ENCODE measurements at regions not wholly inside any gene's neighbourhood (a gene's known extent, or its start where the extent isn't known, plus 50 kb on each side); places are given as distances from the start of the nearest gene placed in this dataset.

- no peaks in the 10 kb centered on the region for H3K4me1 ChIP-seq
- DNase-seq: no peak
- no peak for TF ChIP-seq POLR2A (IDR thresholded peaks at IDR 0.05)
- TF ChIP-seq, protein P1, sequence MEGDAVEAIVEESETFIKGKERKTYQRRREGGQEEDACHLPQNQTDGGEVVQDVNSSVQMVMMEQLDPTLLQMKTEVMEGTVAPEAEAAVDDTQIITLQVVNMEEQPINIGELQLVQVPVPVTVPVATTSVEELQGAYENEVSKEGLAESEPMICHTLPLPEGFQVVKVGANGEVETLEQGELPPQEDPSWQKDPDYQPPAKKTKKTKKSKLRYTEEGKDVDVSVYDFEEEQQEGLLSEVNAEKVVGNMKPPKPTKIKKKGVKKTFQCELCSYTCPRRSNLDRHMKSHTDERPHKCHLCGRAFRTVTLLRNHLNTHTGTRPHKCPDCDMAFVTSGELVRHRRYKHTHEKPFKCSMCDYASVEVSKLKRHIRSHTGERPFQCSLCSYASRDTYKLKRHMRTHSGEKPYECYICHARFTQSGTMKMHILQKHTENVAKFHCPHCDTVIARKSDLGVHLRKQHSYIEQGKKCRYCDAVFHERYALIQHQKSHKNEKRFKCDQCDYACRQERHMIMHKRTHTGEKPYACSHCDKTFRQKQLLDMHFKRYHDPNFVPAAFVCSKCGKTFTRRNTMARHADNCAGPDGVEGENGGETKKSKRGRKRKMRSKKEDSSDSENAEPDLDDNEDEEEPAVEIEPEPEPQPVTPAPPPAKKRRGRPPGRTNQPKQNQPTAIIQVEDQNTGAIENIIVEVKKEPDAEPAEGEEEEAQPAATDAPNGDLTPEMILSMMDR (IDR thresholded peaks at IDR 0.05): no peak
- intact Hi-C loops (cut with DNase I): no loop called here
- no peaks in the 10 kb centered on the region for H3K36me3 ChIP-seq
- no peak for ATAC-seq
- no peaks in the 10 kb centered on the region for H3K27me3 ChIP-seq
- 79% methylated on average over 4 of the region's 4 CpGs for WGBS (ENCODE audit: insufficient coverage, low coverage, low lambda C conversion rate, missing lambda C conversion rate)
- H3K9me3 ChIP-seq: no peaks in the 10 kb centered on the region
- no peak overlapping the region for H3K27ac ChIP-seq
- H3K4me3 ChIP-seq: no peak overlapping the region
Observed at GRCh38 chr2:180062178-180062577, 55.1 kb upstream of the CWC22 start.

DNA sequence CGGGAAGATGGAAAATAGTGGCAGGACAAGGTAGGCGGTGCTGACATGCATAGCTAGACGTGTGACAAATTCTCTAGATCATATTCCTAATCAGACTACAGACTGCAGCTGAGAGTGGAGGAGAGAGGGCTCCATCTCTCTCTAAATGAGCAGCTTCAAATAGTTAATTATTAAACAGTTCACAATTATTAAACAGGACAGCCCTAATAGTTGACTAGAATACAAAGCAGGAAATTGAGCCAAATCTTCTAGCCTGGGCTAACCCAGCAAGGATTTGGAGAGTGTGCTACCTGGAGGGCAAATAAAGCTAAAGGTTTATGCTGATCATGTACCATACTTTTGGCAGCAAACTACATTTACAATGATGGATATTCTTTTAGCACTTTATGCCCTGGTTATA, 54.4 kb upstream of the CWC22 start:
- H3K27ac ChIP-seq: no peak overlapping the region
- H3K27me3 ChIP-seq: no peaks in the 10 kb centered on the region
- no peak for ATAC-seq
- no peaks in the 10 kb centered on the region for H3K4me1 ChIP-seq
- WGBS (ENCODE audit: insufficient coverage, low coverage, low lambda C conversion rate, missing lambda C conversion rate): 88% methylated on average over 2 of the region's 3 CpGs
- intact Hi-C loops (cut with DNase I): no loop called here
- TF ChIP-seq, protein P1 (IDR thresholded peaks at IDR 0.05): no peak
- TF ChIP-seq POLR2A (IDR thresholded peaks at IDR 0.05): no peak
- H3K9me3 ChIP-seq: no peaks in the 10 kb centered on the region
- H3K36me3 ChIP-seq: no peaks in the 10 kb centered on the region
- no peak for DNase-seq
- no peak overlapping the region for H3K4me3 ChIP-seq

- TF ChIP-seq POLR2A (IDR thresholded peaks at IDR 0.05): no peak
- TF ChIP-seq, protein P1 (IDR thresholded peaks at IDR 0.05): no peak
- no peak for ATAC-seq
- no peaks in the 10 kb centered on the region for H3K4me1 ChIP-seq
- no peaks in the 10 kb centered on the region for H3K36me3 ChIP-seq
- no peak overlapping the region for H3K4me3 ChIP-seq
- H3K27me3 ChIP-seq: no peaks in the 10 kb centered on the region
- intact Hi-C loops (cut with DNase I): no loop called here
- no peak overlapping the region for H3K27ac ChIP-seq
- DNase-seq: no peak
- H3K9me3 ChIP-seq: no peaks in the 10 kb centered on the region
- WGBS (ENCODE audit: insufficient coverage, low coverage, low lambda C conversion rate, missing lambda C conversion rate): 81% methylated on average over 10 of the region's 11 CpGs
Observed at GRCh38 chr2:180061085-180061484, 54.0 kb upstream of the CWC22 start.

- intact Hi-C loops (cut with DNase I): no loop called here
- DNase-seq (no peak), ATAC-seq (no peak)
- 92% methylated on average over 4 of the region's 4 CpGs for WGBS (ENCODE audit: insufficient coverage, low coverage, low lambda C conversion rate, missing lambda C conversion rate)
- H3K4me3 ChIP-seq: no peak overlapping the region
- H3K36me3 ChIP-seq: no peaks in the 10 kb centered on the region
- H3K4me1 ChIP-seq: no peaks in the 10 kb centered on the region
- H3K27ac ChIP-seq: no peak overlapping the region
- no peaks in the 10 kb centered on the region for H3K9me3 ChIP-seq
- no peaks in the 10 kb centered on the region for H3K27me3 ChIP-seq
- TF ChIP-seq, protein P1 (IDR thresholded peaks at IDR 0.05): no peak
- no peak for TF ChIP-seq POLR2A (IDR thresholded peaks at IDR 0.05)
Observed at GRCh38 chr2:180058993-180059392, 51.9 kb upstream of the CWC22 start.

Data from right lobe of liver (tissue), 6 donors.